CD14-positive monocyte (primary cell): ENCODE measurements at regions not wholly inside any gene's neighbourhood (a gene's known extent, or its start where the extent isn't known, plus 50 kb on each side); places are given as distances from the start of the nearest gene placed in this dataset.
"Not testable (repeated sequence)": the region's sequence is repeated elsewhere in the genome, so short reads cannot be mapped to it uniquely, and the experiment has no call there.

Experiments
- DNase-seq, 3 donors: peaks; one replicate each; pipeline ENCODE4 v3.0.0-alpha.2; 2011 to 2022
- H2AFZ ChIP-seq: 2 replicates; pipeline ENCODE4 v1.6.0; 2012; ENCODE audit warnings: mild to moderate bottlenecking, low read depth, low read length, inconsistent platforms; ENCODE audit not compliant: insufficient read depth, poor library complexity, severe bottlenecking
- H3K27ac ChIP-seq, 2 donors: 1 replicate in 1 of 2; 2 replicates in 1 of 2; pipeline ENCODE4 v1.5.1; 2012 to 2013; ENCODE audit warnings: low read length in 2 of 2, control low read depth in 1 of 2, inconsistent platforms in 1 of 2, low read depth in 1 of 2, mild to moderate bottlenecking in 1 of 2
- H3K27me3 ChIP-seq, 2 donors: one replicate each; pipeline versions ENCODE4 v1.6.0 to v1.6.1; 2011 to 2013; ENCODE audit warnings: low read length in 2 of 2; ENCODE audit not compliant: control insufficient read depth in 2 of 2, insufficient read depth in 2 of 2
- H3K36me3 ChIP-seq, 2 donors: replicated peaks in 1 of 2; 1 replicate in 1 of 2; 2 replicates in 1 of 2; pipeline versions ENCODE4 v1.5.1 to v1.6.1; 2012 to 2013; ENCODE audit warnings: low read length in 2 of 2, control low read depth in 1 of 2, inconsistent platforms in 1 of 2, mild to moderate bottlenecking in 1 of 2; ENCODE audit not compliant: insufficient read depth in 2 of 2, control insufficient read depth in 1 of 2
- H3K4me1 ChIP-seq, 2 donors: 1 replicate in 1 of 2; 2 replicates in 1 of 2; pipeline versions ENCODE4 v1.5.1 to v1.6.1; 2012 to 2013; ENCODE audit warnings: low read length in 2 of 2, control low read depth in 1 of 2, inconsistent platforms in 1 of 2, mild to moderate bottlenecking in 1 of 2, moderate library complexity in 1 of 2; ENCODE audit not compliant: insufficient read depth in 2 of 2, control insufficient read depth in 1 of 2
- H3K4me2 ChIP-seq: replicated peaks from 2 replicates; pipeline ENCODE3; 2012; ENCODE audit warnings: low read length, moderate library complexity, mild to moderate bottlenecking; ENCODE audit not compliant: poor library complexity, severe bottlenecking; ENCODE audit errors: extremely low read depth
- H3K4me3 ChIP-seq, 3 experiments: fragments of 200-600 bp in 1 of 3; sonication (generic) in 1 of 3; replicated peaks in 1 of 3; 1 replicate in 2 of 3; 2 replicates in 1 of 3; pipeline ENCODE4 v1.5.1; 2011 to 2013; ENCODE audit warnings: low read length in 3 of 3, mild to moderate bottlenecking in 3 of 3, control low read depth in 2 of 3, low read depth in 2 of 3, inconsistent platforms in 1 of 3, moderate library complexity in 1 of 3
- H3K79me2 ChIP-seq: 2 replicates; pipeline ENCODE4 v1.6.0; 2012; ENCODE audit warnings: mild to moderate bottlenecking, control low read depth, inconsistent platforms, low read length, moderate library complexity; ENCODE audit not compliant: insufficient read depth
- H3K9ac ChIP-seq: 2 replicates; pipeline ENCODE4 v1.6.0; 2017; ENCODE audit warnings: low read length, mild to moderate bottlenecking; ENCODE audit not compliant: insufficient read depth, poor library complexity, severe bottlenecking
- H3K9me3 ChIP-seq, 2 donors: replicated peaks in 1 of 2; 1 replicate in 1 of 2; 2 replicates in 1 of 2; pipeline versions ENCODE4 v1.5.1 to v1.6.1; 2012 to 2013; ENCODE audit warnings: low read length in 2 of 2, control low read depth in 1 of 2; ENCODE audit not compliant: control insufficient read depth in 1 of 2, insufficient read depth in 1 of 2
- H4K20me1 ChIP-seq: 2 replicates; pipeline ENCODE4 v1.6.0; 2012; ENCODE audit warnings: mild to moderate bottlenecking, low read length, control low read depth, moderate library complexity; ENCODE audit not compliant: insufficient read depth
- H3K27ac Mint-ChIP-seq, 7 donors: one replicate each; pipeline ENCODE4 v1.8.0; 2020; ENCODE audit warnings: mild to moderate bottlenecking in 7 of 7, mixed read lengths in 7 of 7, moderate library complexity in 6 of 7, inconsistent platforms in 2 of 7
- H3K27me3 Mint-ChIP-seq, 3 donors: one replicate each; pipeline ENCODE4 v1.8.0; 2021 to 2022; ENCODE audit warnings: low read depth in 3 of 3, mild to moderate bottlenecking in 3 of 3, mixed read lengths in 3 of 3, moderate library complexity in 3 of 3, inconsistent platforms in 1 of 3
- H3K36me3 Mint-ChIP-seq, 2 donors: one replicate each; pipeline ENCODE4 v1.8.0; 2020; ENCODE audit warnings: mixed read lengths in 2 of 2, inconsistent platforms in 1 of 2, mild to moderate bottlenecking in 1 of 2
- H3K4me1 Mint-ChIP-seq: one replicate; pipeline ENCODE4 v1.8.0; 2020; ENCODE audit warnings: mild to moderate bottlenecking, mixed read lengths
- H3K4me3 Mint-ChIP-seq, 2 donors: one replicate each; pipeline ENCODE4 v1.8.0; 2020; ENCODE audit warnings: mild to moderate bottlenecking in 2 of 2, mixed read lengths in 2 of 2, moderate library complexity in 1 of 2
- H3K9me3 Mint-ChIP-seq, 7 donors: one replicate each; pipeline ENCODE4 v1.8.0; 2020 to 2022; ENCODE audit warnings: mixed read lengths in 7 of 7, mild to moderate bottlenecking in 6 of 7, moderate library complexity in 6 of 7, inconsistent platforms in 2 of 7
- CTCF ChIP-seq: fragments of 200-600 bp; IDR thresholded peaks from one replicate; pipeline ENCODE4 v1.8.0; 2022; ENCODE audit warnings: antibody characterized with exemption, mild to moderate bottlenecking
- WGBS: methylation state at CpG from one replicate; pipeline ENCODE4 v1.1.5; 2013; ENCODE audit warnings: missing lambda C conversion rate; ENCODE audit not compliant: insufficient coverage; 5-methylcytosine and 5-hydroxymethylcytosine counted together
- intact Hi-C, 2 donors: fragments of 100-400 bp; cut with micrococcal nuclease; formaldehyde crosslinking; loops; one replicate each; pipeline versions ENCODE4 v1.15.0 to v1.15.1; 2023

GRCh38 chr5:91754990-91755389 lies 371.9 kb upstream of the ARRDC3 start:
- Mint-ChIP-seq H3K27ac (no peak overlapping the region), H3K36me3 (no peaks in the 10 kb centered on the region), H3K4me3 (no peak overlapping the region), H3K9me3 (peaks cover 0 to 14% (median 5%) of the 10 kb centered on the region in 7 donors), H3K4me1 (no peaks in the 10 kb centered on the region), H3K27me3 (peaks cover 0 to 1% (median 0%) of the 10 kb centered on the region in 3 donors)
- peaks cover 12 to 17% of the 10 kb centered on the region in 2 donors for H3K9me3 ChIP-seq
- no peaks in the 10 kb centered on the region for H3K27me3 ChIP-seq
- intact Hi-C loops = no loop called here
- no peaks in the 10 kb centered on the region for H4K20me1 ChIP-seq
- H3K9ac ChIP-seq = no peak overlapping the region
- TF ChIP-seq CTCF = no peak
- H2AFZ ChIP-seq = no peak overlapping the region
- H3K4me1 ChIP-seq = no peaks in the 10 kb centered on the region
- no CpG with 5 or more reads among the region's 1 CpG for WGBS
- H3K27ac ChIP-seq = no peak overlapping the region
- H3K4me2 ChIP-seq = no peak overlapping the region
- H3K4me3 ChIP-seq = no peak overlapping the region
- no peak for DNase-seq
- no peaks in the 10 kb centered on the region for H3K79me2 ChIP-seq
- H3K36me3 ChIP-seq = no peaks in the 10 kb centered on the region

- H3K4me2 ChIP-seq, H3K4me1 ChIP-seq, H3K4me3 ChIP-seq, H2AFZ ChIP-seq, H3K4me3 Mint-ChIP-seq, H4K20me1 ChIP-seq, H3K27me3 Mint-ChIP-seq, H3K9ac ChIP-seq, H3K9me3 Mint-ChIP-seq, H3K27ac ChIP-seq, H3K36me3 ChIP-seq, H3K27me3 ChIP-seq, H3K36me3 Mint-ChIP-seq, H3K4me1 Mint-ChIP-seq, intact Hi-C loops, H3K9me3 ChIP-seq, H3K79me2 ChIP-seq, DNase-seq, H3K27ac Mint-ChIP-seq: not testable (repeated sequence)
- 84% methylated on average over 3 of the region's 5 CpGs for WGBS
Measured at GRCh38 chr5:91744470-91744869, 361.4 kb upstream of the ARRDC3 start.
